ENCODE measurements at regions not wholly inside any gene's neighbourhood (a gene's known extent, or its start where the extent isn't known, plus 50 kb on each side); places are given as distances from the start of the nearest gene placed in this dataset.
"Not testable (repeated sequence)": the region's sequence is repeated elsewhere in the genome, so short reads cannot be mapped to it uniquely, and the experiment has no call there.

DNA sequence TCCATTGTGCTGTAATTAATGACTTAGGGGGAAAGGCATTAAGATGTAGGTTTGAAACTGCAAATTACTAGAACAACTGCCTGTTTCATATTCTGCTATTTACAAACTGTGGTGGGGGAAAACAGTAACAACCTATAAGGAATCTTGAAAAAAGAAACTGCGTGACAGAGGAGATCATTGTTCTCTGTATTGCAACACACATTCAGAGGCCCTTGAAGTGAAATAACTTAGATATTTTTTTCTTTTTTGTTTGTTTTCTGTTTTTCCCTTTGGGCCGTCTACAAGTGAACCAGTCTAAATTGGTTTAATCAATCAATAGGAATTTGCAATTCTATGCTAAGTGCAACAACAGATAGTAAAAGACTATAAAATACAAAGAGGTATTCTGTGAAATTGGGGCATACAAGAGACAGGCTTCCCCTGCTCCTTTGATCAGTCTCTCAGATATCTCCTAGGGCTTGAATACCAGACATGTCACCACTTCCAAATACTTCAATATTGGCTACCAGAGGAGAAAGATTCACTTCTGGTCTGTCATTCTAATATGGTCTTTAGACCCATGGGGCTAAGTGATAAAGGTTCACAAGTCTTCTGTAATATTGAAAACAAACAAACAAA, 2055.1 kb upstream of the CELF4 start:
- DNase-seq, result no peak

DNA sequence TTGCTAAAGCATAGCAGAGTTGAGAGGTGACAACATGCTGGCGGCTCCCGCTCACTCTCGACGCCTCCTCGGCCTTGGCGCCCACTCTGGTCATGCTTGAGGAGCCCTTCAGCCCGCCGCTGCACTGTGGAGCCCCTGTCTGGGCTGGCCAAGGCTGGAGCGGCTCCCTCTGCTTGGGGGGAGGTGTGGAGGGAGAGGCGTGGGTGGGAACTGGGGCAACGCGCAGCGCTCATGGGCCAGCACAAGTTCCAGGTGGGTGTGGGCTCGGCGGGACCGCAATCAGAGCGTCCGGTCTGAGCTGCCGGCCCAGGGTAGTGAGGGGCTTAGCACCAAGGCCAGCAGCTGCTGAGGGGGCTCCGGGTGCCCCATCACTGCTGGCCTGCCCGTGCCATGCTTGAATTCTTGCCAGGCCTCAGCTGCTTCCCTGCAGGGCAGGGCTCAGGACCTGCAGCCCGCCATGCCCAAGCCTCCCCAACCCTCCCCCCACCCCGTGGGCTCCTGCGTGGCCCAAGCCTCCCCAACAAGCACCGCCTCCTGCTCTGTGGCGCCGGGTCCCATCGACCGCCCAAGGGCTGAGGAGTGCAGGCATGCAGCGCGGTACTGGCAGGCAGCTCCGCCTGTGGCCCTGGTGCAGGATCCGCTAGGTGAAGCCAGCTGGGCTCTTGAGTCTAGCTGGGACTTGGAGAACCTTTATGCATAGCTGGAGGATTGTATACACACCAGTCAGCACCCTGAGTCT, 2052.8 kb upstream of the CELF4 start:
- DNase-seq, result no peak

DNA sequence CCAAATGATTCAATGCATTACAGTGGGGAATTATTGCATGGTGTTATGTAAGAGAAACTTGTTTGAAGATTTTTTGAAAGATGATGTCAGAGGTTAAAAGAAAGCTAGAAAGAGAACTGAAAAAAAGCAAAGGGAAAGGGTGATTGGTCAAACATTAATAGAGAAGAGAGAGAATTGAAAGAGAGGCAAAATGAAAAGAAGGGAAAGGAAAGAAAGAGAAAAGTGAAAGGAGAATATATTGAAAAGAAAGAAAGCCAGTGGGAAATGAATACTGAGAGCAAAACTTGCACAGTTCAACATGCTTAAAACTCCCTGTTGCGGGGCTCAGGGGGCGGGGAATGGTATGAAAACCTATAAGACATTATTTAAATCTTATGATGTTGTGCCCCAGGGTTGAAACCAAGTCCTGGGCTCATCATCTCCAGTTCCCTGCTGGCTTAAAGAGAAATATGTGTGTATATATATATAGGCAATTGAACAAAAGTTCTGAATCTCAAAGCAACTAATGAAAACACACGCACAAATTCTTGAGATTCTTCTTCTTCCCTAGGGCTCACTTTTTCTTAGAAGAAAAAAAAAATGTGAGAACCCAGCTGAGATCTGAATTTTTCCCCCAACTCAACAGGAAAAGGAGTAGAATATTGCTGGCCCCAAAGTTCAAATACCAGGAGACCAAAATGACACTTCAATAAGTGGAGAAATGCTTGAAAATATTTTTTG, 2045.9 kb upstream of the CELF4 start:
- DNase-seq, result no peak

DNA sequence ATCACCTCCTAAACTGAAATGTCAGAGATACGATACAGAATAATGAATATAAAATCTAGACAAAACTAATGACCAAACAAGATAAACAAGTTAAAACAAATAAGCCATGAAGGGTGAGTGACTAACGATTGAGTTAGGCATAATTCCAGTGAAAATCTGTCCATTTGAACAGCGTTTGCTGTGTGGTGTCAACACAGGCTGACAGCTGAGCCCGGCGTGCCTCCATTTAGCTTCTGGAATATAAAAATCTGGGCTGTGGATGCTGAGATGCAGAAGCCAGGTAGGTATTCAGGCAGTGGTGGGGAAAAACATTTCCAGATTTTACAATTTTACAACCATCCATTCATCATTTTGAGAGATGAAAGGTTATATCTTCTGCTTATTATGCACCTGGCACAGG, 2041.4 kb upstream of the CELF4 start:
- no peak for DNase-seq

DNA sequence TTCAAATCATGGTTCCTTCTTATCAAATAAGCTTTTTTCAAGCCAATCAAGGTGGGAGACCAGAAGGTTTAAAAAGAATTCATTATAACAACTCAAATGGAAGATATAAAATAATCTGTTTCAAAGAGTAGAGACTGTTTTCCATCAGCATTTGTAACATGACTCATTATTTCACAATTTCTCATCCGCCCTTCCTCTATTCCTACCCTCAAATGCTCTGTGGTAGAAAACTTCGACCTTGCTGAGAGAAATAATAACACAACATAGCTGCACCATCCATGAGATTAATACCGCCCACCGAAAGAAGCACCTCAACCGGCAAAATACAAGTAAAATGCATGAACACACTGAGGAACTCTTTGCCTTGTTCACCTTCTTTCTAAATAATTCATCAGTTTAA, 2039.2 kb upstream of the CELF4 start:
- DNase-seq, result no peak

DNA sequence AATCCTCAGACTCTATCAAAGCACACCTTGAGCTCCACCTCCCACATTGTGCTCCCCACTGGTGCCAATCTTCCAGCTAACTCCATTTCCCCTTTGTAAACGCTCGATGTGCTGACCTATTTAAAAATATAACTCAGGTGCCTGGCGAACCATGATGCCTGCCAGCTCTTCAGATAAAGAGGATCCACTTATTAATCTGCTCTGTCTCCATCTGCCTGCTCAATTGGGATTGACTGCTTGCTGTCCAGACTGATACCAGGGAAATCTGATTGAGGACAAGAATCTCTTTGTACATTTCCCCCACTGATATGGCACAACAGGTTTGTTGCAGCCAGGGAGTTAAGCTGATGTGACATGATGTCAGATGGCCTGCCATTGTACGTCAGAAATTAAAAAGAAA, 2036.5 kb upstream of the CELF4 start:
- no peak for DNase-seq

DNA sequence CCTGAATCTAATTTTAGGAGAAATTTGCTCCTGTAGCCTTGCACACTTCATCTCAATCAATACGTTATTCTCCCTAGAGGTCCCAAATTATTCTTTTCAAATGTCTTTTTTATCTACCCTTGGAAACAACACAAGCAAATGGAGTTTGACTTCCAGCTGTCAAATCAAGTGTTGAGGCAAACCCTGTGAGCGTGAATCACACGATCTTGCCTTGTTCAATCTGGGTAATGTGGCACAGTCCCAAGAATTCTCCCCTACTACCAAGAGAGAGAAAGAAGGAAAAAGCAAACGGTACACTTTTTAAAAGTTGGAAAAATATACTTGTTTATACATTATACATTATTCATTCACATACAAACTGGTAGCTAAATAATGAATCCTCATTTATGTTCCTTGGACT, 2035.3 kb upstream of the CELF4 start:
- DNase-seq, result no peak

DNA sequence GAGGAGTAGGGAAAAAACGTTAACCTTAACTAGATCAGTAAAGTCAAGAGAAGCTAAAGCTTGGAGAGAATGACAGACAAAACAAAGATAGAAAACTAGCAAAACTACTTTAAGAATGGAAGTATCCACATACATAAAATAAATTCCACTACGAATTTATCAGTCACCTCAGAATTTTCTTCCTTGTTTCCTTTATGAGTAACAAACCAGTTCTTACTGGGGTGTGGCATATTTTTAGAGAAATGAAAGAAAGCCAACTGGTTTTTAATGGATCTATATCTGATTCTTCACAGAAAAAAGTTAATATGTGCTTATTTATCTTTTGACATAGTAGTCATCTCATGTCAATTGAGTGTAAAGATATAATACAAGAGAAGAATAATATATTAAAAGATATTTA, 2033.7 kb upstream of the CELF4 start:
- no peak for DNase-seq

DNA sequence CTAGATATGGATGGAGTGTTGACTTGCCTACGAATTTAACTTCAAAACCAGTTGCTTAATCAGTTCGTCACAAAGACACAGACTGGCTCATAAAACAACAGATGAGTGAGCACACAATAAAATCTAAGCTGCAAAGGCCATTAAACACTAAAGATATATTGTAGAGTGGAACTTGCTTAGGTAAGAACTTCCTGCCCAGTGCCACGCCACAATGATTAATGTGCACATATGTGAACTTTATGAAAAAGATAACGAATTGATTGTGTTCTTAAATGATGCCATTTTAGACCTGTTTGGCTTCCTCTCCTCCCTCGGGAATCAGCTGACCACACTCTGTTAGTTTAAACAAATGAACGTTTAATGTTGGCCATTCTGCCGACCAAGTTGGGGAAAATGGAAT, 2031.3 kb upstream of the CELF4 start:
- DNase-seq, result no peak

DNA sequence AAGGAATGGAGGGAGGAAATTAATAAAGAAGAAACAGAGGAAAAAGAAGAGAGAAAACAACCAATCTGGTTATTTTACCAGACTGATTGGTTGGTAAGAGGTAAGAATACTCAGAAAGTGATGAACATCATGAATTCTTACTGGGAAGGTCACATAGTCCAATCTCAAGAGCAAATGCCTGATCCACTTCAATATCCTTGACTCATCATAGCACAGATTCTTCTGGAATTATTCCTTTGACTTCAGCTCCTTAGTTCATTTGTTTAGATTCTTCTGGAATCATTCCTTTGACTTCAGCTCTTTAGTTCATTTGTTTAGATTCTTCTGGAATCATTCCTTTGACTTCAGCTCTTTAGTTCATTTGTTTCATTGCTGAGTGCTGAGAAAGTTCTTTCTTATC, 2030.6 kb upstream of the CELF4 start:
- no peak for DNase-seq

DNA sequence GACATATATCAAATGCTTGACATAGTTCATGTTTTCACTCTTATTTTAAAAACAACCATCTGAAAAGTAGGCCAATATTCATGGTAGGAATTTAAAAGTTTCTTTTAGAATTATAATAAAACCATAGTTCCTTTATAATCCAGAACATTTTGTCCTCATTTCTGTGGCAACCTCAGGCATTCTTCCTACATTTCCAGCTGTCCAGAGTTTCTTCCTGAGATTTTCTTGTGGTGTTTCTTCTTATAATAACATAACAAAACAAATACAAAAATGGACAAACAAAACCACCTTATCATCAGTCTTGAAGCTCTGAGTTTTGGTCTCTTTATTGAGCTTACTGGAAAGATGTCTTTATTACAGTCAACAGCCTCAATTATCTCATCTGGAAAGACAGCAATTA, 2028.6 kb upstream of the CELF4 start:
- DNase-seq, result no peak

DNA sequence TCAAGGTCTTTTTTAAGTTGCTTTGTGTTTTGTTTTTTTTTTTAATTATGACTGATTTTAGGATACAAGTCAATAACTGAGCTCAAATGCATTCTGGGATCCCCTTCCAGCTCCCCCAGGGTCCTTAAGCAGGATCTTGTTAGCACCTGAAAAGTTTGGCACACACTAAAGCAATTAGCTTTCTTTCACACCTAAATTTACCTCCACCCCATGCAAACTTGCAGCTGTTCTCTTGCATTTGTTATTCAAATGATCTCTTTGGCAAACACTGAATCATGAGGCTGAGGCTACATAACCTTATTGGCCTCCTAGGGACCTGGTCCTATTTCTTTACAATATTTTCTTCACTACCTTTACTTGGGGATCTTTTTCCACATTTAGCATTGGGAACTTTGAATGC, 2026.1 kb upstream of the CELF4 start:
- DNase-seq, result no peak

DNA sequence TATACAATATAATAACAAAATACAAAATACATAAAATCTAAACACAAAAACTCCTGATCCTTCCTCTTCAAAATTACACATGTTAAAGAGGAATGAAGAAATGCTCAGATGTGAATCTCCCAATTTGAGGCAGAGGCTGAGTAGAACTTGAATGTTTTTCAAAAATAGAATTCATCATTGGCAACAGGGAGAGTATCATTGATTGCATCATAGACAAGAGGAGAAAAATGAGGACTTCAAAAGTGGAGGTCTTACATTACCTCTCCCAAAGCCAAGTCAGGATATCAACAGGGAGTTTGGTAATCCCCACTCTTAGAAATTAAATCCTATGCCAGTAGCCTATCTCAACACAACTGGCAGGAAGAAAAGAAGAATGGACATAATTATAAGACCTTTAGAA, 2023.9 kb upstream of the CELF4 start:
- no peak for DNase-seq

DNA sequence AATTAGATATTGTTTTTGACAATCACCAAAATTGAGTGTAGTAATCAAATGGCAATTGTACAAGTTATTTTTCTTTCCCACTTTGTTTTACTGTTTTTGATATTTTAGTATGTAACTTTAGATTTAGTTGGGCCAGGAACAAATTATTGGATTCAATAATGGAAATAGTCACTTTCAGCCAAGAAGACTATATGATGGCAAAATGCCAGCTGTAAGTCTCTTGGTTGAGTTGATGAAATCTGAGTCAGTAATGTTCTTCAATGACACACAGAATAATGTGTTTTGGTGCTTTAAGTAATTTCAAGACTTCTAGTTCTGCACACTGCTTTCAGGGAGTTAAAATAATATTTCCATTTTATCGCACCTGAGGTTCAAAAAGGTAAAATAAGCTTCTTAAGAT, 2022.0 kb upstream of the CELF4 start:
- no peak for DNase-seq

DNA sequence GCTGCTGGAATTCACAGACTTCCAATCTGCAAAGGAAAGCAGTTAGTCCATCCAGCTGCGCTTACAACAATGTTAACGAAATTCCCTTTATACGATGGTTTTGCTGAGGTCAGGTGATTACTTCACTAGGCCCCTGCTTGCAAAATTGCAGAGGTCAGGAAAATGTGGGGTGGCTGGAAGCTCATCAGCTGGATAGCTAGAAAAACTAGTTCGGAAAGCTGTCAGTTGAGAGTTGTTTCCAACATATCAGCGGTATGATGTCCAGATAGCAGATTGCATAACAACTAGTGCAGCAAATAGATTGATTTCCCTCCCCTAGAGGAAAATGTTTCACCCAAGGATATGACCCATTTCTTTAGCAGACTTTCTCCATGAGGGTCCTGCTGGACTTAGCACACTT, 2021.1 kb upstream of the CELF4 start:
- no peak for DNase-seq

DNA sequence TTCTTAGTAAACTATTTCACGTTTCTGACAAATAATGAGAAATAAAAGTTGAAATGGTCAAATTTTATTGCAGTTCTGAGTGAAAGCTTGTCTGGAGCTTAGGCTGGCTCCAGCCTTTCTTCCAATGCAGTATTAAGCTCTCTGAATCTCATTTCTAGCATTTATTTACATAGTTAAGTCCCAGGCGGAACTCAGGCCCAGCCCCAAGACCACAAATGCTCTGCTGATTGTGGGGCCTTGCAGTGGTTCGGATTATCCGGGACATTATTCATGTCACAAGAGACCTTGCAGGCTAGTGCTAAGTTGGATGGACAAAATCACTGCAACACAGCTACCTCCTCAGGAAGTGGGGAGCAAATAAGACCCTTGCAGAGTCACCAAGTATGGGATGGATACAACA, 2009.3 kb upstream of the CELF4 start:
- no peak for DNase-seq

DNA sequence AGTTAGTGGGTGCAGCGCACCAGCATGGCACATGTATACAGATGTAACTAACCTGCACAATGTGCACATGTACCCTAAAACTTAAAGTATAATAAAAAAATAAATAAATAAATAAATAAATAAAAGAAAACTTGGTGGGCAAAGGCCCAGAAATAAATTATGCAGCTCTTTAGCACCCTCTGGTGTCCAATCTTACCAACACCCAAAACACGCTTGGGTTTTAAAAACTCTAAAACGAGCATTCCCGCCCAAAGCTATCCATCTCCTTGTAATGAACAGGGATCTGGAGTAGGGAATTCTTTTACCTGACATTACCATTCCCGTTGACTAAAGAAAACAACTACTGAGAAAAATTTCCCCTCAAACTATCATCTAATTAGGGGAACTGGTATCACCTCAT, 2005.9 kb upstream of the CELF4 start:
- DNase-seq, result no peak

DNA sequence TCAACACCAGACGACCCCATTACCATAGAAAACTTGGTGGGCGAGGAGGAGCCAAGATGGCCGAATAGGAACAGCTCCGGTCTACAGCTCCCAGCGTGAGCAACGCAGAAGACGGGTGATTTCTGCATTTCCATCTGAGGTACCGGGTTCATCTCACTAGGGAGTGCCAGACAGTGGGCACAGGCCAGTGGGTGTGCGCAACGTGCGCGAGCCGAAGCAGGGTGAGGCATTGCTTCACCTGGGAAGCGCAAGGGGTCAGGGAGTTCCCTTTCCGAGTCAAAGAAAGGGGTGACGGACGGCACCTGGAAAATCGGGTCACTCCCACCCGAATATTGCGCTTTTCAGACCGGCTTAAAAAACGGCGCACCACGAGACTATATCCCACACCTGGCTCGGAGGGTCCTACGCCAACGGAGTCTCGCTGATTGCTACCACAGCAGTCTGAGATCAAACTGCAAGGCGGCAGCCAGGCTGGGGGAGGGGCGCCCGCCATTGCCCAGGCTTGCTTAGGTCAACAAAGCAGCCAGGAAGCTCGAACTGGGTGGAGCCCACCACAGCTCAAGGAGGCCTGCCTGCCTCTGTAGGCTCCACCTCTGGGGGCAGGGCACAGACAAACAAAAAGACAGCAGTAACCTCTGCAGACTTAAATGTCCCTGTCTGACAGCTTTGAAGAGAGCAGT, 2000.1 kb upstream of the CELF4 start:
- DNase-seq, result not testable (repeated sequence)

DNA sequence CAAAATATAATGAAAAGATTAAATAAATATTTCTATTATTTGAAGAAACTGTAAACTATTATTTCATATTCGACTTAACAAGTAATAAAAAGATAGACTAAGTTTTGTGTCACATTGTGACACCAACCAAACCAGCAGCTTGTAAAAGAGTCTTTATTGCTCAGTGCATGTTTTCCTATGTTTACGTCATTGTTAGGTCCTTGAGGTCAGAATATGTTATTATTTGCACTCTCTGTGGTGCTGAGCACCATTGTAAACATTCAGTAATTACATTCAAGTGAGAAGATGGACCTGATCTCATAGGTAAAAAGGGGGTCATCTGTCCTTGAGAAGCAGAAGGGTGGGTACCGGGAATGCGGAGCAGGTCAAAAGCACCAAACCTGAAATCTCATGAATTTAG, 1999.1 kb upstream of the CELF4 start:
- no peak for DNase-seq

DNA sequence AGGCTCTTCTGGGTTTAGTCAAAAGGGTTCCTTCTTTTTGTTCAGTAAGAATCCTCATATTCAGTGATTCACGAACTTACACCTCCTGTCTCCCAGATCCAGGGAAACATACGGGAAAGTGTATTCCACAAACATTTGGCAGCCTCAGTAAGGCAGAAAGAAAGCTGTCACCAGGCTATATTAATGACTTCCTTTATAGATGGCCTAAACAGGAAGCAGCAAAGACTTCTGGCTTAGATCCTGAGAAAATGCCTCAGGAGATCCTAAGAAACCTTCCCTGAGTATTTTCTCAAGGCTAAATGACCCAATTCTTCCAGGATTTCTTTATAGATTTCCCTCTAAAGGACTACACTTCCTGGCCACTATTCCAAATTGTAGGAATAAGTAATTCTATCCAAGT, 1995.5 kb upstream of the CELF4 start:
- no peak for DNase-seq

DNA sequence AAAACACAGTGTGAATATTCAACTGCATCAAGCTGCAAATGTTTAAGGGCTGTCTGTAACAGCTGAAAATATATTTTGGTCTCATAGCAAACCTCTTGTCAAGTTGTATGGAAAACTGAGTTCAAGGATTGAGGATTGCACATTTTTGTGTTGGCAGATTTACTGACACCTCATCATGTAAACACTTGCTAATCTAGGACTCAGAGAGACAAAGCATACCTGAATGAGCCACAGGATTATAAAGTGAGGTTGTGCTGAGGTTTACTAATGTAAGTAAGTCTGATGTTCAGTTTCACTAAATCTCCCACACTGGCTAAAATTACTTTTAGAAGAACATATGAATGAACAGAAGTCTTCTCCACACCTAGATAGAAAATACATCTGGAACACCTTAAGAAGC, 1993.1 kb upstream of the CELF4 start:
- DNase-seq, result no peak

DNA sequence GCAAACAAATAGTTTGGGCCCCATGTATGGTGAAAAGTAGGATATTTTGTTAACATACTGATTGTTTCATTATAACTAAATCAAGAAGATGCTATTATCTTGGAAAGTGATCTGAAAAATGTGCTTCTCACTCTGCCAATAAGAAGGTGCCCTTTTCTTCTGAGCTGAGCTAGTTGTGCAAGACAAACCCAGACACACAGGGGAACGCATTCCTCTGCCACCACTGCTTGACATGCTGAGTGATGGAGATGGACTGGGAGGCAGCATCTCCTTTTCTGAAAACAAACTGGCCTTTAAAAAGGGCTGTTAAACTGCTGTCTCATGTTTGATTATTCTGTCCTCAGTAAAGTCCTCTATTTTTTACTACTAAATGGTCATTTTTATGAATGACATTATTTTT, 1989.9 kb upstream of the CELF4 start:
- no peak for DNase-seq

DNA sequence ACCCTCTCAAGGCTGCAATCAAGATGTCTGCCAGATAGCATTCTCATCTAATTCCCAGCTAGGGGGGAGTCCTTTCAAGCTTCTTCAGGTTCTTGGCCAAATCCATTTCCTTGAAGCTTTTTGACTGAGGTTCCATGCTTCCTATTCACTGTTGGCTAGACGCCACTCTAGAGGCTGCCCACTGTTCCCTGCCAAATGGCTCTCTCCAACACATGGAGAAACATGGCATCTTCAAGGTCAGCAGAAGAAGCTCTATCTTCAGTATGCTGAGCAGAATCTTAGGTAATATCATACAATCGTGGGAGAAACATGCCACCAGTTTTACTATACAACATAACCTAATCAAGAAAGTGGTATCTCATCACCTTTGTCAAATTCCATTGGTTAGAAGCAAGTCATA, 1985.1 kb upstream of the CELF4 start:
- no peak for DNase-seq

DNA sequence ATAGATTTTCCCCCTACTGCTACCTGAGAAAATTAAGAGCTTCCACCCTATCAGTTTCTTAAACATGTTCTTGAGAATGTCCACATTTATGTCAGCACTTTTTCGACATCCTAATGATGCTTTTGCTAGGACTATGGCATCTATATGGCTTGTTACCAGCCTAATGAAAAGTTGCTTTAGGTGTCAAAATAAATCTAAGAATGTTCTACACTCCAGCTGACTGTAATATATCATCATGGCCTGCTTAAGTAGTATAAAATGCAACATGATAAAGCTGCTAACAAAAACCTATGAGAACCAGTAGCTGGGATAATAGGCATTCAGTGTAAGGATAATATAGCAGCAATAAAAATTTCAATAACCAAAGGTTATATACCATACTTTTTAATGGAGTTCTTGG, 1983.5 kb upstream of the CELF4 start:
- no peak for DNase-seq
